HG02678 (cell line): ENCODE measurements at regions not wholly inside any gene's neighbourhood (a gene's known extent, or its start where the extent isn't known, plus 50 kb on each side); places are given as distances from the start of the nearest gene placed in this dataset.

Experiments used
- ATAC-seq: cut with Tn5 transposase; IDR thresholded peaks from one replicate; pipeline ENCODE4 v1.9.1; 2021; ENCODE audit warnings: mild to moderate bottlenecking, moderate library complexity; ENCODE audit not compliant: unreplicated experiment

GRCh38 chr12:98048326-98048725, 467.1 kb upstream of the TMPO start:
- ATAC-seq: no peak

GRCh38 chr12:98053202-98053601, 462.2 kb upstream of the TMPO start:
- ATAC-seq: no peak

DNA sequence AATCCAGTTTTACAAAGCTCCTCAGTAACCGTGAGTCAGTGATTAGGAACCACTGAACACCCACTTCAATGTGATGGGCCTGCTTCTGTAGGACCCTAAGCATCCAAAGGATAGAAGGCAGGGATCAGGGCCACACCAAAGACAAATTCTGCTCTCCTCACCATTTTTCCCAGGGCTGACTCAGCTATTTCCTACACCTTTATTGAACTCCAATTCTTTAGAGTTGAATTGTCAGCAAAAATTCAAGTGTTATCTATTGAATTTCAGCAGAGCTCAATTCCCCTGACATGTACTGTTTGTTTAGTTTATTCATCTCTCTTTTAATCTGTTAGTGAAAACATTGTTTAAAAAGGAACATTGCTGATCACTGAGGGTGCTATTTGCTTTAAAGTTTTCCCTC, 457.7 kb upstream of the TMPO start:
- no peak for ATAC-seq

DNA sequence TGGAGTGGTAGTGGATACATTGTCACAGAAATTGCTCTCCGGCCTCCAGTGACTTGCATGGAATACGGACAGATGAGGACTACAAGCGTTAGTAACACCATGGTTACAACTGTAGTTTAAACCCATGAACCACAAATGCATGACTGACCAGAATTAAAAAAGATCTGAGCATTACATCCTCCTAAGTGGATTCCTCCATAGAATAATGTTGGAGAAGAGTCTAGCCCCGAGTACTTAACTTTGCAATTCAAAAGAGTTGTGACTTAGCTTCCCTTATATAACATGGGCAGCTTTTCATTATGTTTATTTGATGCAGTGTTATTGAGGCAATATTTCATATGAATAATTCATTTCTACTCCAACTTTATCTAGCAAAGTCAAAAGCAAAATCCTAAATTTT, 457.2 kb upstream of the TMPO start:
- no peak for ATAC-seq

GRCh38 chr12:98058838-98059237, 456.6 kb upstream of the TMPO start:
- ATAC-seq: no peak

DNA sequence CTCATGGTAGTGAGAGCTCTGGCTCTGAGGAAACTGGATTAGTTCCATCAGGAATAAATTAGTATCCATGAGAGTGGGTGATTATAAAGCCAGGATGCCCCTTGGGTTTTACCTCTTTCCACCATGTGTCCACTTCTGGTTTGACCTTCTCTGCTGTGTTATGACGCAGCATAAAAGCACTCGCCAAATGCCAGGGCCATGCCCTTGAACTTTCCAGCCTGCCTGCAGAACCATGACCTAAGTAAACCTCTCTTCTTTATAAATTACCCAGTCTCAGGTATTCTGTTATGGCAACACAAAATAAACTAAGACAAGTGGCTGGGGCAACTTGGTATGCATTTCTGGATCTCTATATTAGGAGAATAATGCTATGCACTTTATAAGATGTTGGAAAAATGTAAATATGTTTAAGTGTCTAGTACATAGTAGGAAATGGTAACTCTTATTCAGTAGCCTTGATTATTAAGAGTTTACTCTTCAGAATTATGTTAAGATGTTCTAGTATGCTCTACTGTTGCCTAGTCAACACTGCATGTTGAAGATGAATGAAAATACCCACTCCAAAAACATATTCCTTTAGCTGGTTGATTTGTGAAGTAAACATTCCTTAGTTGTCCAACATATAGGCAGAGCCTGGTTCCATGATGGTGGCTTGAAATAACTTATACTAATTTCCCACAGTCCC, 455.6 kb upstream of the TMPO start:
- ATAC-seq: no peak

- ATAC-seq: no peak
Observed at GRCh38 chr12:98060411-98060810, 455.0 kb upstream of the TMPO start.

GRCh38 chr12:98062464-98063245, 452.7 kb upstream of the TMPO start:
- ATAC-seq: no peak

- ATAC-seq: no peak
Observed at GRCh38 chr12:98064501-98064900, 450.9 kb upstream of the TMPO start.

GRCh38 chr12:98067795-98068194, 447.6 kb upstream of the TMPO start:
- ATAC-seq: no peak

DNA sequence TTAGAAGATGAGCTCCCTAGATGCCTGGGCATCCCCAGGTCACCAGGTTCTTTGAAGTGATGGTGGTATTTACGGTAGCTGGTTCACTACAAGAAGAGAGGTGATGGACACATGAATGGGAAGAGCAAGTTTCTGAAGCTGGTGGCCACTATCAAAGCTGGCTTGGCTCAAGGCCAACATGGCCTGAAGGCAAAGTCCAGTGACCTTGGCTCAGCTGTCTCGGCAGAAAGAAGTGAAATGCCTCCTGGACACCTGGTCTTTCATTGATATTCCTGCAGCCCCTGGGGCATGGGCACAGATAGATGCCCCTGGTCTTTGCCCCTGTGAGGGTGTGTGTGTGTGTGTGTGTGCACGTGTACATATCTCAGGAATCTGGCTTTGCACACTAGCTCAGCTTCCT, 441.8 kb upstream of the TMPO start:
- no peak for ATAC-seq

DNA sequence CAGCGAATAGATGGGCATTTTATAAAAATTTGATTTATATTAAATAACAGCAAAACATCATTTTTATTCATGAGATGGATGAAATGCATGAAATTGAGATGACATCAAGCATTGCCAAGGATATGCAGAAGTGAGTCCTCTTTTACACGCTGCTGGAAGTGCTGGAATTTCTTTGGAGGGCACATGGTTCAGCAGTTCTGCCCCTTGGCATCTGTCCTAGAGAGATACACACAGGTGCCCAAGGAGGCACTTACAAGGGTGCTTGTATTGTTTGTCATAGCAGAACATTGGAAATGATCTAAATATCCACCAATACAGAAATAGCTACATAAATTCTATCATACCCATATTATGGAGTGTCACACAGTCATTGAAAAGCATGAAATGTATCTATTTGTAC, 441.1 kb upstream of the TMPO start:
- ATAC-seq: no peak

DNA sequence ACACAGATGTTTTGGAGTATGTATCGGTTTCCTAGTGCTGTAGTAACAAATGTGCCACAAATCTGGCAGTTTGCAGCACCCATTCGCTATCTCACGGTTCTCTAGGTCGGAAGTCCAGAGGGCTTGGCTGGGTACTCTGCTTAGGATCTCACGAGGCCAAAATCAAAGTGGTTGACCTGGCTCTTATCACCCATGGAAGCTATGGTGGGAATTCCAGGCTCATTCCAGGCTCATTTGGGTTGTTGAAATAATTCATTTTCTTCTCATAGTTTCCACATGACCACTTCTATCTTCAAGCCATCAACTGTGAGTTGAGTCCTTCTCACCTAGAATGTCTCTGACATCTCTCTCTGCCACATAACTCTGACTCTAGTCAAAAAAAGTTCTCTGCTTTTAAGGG, 431.0 kb upstream of the TMPO start:
- no peak for ATAC-seq

- no peak for ATAC-seq
Observed at GRCh38 chr12:98085046-98085755, 430.2 kb upstream of the TMPO start.

DNA sequence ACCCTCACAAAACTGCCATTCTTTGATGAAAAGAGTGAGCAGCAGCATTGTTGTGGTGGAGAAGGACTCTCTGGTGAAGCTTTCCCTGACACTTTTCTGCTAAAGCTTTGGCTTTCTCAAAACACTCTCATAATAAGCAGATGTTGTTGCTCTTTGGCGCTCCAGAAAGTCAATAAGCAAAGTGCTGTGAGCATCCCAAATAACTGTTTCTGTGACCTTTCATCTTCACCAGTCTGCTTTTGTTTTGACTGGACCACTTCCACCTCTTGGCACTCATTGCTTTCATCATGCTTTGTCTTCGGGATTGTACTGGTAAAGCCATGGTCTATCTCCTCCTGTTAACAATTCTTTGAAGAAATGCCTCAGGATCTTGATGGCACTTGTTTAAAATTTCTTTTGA, 424.7 kb upstream of the TMPO start:
- ATAC-seq: no peak

- no peak for ATAC-seq
Observed at GRCh38 chr12:98096436-98096835, 419.0 kb upstream of the TMPO start.

DNA sequence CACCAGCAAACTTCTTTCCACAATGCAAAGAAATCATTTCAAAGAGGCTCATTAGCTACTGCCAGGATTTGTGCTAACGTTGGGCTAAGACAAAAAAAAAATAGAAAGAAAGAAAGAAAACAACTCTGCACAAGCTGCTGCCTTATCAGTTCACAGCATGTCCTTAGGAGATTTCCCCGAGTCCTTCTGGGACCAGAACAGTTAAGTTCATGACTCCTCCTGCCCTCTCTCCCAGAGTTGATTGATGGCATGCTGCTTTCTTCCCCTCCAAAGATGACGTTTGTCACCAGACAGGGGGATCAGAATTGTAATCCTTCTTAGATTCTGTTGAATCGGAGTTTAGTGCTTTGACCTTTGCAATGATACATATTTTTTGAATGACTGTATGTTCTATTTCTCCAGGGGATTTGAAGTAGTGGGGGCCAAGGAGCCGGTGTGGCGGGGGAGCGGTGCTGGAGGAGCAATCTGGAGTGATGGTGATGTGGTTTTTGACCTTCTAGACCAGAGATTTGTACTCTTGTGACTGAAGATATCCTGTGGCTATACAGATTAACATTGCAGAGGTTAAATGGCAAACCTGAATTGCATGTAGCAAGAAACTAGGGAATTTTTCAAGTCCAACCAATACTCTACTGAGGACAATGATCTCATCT, 409.2 kb upstream of the TMPO start:
- ATAC-seq: no peak

- no peak for ATAC-seq
Observed at GRCh38 chr12:98109266-98109665, 406.1 kb upstream of the TMPO start.

- ATAC-seq: no peak
Observed at GRCh38 chr12:98110536-98110935, 404.9 kb upstream of the TMPO start.

- no peak for ATAC-seq
Observed at GRCh38 chr12:98113548-98113947, 401.8 kb upstream of the TMPO start.

DNA sequence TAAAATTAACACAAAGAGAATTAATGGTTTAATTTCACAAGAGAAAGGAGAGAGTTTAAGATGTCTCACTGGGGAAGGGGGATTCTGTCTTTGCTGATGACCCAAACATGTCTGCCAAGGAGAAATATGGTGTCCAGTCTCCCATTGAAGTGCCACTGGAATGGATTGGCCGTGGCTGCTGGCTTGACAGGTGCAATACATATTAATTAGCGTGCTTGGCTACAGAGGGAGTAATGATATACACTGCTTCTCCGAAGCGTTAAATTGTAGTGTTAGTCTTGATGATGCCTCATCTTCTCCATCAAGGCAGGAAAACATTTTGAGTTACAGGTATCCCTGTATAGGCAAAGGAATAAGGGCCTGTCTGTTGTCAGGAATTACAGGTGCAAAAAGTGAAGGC, 393.4 kb upstream of the TMPO start:
- no peak for ATAC-seq
